IPS DF 19.7 (cell line): ENCODE measurements at regions not wholly inside any gene's neighbourhood (a gene's known extent, or its start where the extent isn't known, plus 50 kb on each side); places are given as distances from the start of the nearest gene placed in this dataset.

Experiments used
- DNase-seq: peaks from one replicate; pipeline ENCODE4 v3.0.0-alpha.2; 2013; ENCODE audit warnings: low read depth, low spot score

DNA sequence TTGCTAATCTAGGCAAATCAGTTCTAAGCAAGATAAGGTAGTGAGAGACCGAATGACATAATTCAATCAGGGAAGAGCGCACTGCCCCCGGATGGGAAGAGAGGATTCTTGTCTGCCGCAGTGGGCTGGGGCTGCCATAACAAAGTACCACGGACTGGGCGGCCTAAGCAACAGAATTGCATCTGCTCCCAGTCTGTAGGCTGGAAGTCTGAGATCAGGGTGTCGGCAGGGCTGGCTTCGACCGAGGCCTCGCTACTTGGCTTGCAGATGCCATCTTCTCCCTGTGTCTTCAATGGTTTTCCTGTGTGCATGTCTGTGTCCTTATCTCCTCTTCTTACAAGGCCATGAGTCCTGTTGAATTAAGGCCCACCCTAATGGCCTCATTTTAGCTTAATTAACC, 59.7 kb upstream of the TMEM72 start:
- no peak for DNase-seq

DNA sequence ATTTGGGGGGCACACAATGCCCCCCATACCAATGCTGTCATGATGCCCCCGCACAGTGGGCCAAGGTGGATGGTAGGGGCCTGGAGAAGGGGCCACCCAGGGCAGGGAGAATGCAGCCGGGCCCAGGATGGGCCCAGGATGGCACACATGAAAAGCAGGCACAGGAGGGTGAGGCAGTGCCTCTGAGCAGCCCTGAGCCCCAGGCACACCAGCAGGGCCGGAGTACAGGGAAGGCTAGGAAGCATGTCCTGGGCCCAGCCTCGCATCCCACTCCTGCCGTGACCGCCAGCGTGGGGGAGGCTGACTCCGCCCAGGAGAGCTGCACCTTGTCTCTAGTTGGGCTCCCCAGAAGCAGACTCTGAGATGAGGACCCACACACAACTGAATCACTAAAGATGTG, 59.3 kb upstream of the TMEM72 start:
- DNase-seq, result no peak

DNA sequence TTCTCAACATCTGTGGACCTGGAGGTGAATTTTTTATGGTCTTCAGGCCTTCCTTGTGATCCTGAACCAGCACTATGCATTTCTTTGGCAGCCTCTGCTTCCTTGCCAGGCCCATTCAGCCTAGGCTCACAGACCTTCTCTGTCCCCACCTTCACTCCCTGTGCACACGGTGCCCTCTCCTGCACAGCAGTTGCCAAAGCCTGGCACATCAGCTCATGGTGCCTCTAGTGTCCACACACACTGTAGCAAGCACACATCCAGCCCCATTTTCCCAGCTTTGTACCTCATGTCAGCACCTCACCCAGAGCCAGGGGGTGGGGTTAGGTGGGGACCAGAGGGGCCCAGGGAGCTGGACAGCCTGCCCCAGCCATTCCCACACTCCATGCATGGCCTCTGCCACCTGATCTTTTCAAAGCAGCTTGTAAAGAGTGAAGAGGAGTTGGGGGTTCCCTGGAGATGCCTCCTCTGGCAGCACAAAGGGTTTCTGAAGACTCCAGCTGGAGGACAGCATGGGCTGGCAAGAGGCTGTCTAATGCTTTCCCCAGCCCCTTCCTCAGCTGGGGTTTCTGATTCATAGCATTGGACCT, 57.9 kb upstream of the TMEM72 start:
- DNase-seq, result no peak

DNA sequence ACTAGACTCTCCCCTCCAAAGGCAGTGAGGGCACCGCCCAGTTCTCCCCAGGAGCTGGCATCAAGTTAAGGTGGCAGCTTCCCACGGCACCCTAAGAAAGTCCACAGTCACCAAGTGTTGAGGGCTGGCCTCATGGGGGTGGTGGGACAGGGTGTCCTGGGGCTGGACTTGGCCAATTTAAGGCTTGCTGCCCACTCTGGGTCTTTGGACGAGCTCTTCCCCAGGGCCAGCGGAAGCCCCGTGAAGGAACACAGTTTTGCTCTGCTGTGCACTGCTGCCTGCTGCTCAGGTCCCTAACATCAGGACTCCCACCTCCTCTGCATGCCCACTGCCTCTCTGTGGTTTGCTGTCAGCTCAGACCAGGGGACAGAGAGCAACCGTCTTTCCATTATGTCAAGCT, 57.3 kb upstream of the TMEM72 start:
- DNase-seq, result no peak

DNA sequence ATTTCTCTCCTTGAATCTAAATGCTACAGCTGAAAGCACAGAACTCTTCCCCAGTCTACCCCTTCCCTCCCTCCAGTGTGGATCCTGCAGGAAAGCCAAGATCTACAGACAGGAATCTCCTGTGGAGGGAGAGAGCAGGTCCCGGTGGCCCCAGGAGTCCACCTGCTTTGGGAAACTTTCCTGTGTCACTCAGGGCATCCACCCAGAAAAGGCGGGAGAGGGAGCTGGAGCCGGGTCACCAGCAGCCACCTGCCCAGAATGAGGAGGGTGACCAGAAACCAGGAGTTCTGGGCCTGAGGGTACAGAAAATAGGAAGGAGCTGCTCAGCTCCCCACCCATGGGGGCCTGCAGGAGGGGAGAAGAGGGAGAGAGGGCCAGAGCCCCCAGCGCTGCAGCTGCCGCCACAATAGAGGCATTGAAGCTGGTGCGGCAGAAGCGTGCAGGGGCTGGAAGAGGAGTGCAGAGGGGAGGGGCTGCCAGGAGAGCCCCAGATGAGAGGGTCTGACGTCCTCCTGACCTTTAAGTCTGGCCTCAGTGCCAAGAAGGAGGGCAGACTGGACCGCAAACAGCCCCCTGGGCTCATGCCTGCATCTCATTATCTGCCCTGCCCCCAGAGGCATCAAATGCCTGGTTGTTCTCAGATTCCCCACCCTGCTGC, 56.3 kb upstream of the TMEM72 start:
- DNase-seq, result no peak

DNA sequence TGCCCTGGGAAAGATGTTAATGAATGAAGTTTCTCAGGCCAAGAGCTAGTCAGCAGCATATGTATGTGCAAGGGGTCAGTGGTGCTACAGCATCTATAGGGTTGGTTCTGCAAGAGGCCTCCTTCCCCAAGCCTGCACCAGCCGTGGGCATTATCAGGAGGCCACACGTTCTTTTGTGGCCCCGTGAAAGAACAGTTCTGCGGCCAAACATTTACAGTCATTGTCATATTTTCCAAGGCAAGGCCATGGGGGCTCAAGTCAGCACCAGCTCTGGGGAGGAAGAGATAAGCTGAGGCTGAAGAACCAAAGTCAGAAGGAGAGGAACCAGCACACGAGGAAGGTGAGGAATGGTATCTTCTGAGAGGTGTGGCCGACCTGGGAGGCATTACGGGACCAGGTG, 54.4 kb upstream of the TMEM72 start:
- DNase-seq, result no peak

DNA sequence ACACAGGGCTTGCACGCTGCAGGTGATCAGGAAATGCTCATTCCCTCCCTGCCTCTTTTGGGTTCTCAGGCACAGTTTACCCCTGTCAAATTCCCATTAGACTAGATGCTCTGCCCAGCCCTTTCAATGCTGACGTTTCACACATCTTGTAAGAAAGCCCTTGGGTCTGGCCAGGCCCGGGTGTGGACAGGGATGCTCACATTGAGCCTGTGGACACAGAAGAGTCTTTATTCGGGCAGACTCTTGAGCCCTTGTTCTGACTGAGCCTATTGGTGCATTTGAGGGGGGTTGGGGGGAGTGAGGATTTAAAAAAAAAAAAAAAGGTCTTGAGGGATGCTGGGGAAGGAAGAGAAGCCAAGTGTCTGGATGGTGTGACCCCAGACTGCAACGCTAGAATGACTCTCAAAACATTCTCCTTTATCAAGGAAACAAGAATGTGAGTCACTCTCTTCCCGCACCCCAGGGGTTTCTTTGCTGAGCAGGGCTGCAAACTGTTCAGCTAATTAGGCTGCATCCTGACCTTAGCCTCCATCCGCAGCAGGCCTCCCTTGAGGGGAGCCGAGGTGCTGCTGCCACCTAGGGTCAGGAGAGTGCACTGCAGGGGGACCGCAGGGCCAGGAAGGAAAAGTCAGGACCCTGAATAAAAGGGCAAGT, 53.6 kb upstream of the TMEM72 start:
- peak; percentile 94 for DNase-seq

DNA sequence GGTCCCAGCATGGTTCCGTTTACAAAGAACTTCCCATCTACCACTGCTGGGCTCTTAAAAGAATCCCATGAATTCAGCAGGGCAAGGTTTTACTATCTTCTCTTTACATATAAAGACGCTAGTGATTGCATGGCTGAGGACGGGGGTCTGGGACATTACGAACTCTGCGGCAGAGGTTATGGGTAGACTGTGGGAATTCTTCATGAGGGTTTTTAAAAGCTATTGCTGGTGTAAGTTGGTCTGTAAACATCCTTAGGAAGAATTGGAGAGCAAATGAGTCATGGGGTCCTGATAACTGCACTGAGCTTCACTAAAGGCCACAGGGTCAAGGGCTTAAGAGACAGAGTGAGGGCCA, 53.1 kb upstream of the TMEM72 start:
- DNase-seq, result no peak

DNA sequence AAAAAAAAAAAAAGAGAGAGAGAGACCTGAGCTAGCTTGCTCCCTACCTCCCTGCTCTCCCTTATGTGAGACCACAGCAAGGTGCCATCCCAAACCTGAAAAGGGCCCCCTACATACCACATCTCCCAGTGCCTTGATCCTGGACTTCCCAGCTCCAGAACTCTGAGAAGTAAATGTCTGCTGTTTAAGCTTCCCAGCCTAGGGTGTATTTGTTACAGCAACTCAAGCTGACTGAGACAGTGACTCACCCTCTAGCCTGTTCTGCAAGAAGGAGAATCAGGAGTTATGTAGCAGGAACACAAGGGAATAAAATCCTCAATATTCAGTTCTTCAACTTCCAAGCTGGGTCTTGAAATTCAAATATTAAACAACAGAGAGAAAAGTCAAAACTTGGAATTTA, 52.1 kb upstream of the TMEM72 start:
- DNase-seq, result no peak

DNA sequence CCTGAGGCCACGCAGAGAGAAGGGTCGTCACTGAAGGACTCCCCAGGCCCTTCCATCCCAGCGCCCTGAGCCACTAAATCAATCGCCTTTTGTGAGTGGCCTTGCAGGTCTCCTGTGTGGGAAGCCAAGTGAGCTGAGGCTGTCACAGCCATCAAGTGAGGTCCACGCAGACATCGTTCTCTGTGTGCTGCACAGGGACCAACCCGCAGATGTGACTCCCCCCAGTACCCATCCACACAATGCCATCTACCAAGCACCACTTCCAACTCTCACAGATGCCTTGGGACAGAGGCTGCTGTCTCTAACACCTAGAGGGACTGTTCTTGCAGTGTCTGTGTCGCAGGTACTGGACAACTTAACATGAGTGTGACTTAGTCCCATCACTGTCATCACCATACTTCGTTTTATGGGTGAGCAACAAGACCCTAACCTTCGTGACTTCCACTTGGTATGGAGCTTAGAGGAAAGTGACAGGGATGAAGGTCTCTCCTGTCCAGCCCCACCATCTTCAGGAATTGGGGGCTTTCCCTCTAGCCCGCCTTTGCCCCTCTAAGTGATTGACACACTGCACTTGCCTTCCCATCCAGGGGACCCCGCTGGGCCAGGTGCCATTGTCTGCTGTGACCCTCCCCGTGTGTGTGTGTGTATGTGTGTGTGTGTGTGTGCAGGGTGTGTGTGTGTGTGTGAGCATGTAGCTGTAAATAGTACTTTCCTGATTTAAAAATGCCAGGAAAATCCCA, 51.4 kb upstream of the TMEM72 start:
- DNase-seq, result no peak

DNA sequence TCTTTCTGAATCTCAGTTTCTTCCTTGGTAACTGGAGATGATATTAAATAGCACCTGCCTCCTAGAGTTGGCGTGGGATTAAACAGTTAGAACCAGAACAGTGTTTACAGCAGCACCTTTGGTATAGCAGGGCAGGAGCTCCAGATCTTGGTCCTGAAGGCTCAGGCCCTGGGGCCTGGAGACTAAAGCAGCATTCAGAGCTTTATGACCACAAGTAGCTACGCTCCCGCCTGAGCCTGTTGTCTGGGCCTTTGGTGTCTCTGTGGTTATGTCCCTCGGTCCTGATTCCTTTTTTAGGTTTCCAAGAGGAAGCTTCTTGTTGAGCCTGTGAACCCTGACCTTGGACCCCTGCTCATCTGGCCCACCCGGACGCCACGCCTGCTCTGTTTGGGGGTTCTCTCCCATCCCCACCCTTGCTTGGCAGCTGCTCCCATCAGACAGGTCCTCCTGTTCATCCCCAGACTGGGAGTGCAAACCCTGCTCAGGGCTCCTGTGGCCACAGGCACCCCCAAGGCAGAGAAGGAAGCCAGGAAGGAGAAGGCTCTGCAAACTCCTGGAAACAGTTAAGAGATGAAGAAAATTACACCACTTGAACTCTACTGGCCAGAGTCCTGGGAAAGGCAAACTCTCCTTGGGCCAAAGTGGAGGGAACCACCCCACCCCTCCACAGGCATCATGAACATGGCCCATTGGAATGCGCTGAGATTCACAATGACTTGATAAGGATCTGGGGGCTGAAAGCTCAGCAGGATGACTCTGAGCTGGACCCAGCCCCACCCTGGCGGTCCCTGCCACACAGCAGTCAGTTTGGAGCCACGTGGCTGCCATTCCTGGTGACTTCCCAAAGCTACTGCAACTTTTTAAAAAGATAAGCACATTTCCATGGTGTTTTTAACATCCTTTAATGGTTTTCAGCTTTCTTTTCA, 50.1 kb upstream of the TMEM72 start:
- DNase-seq, result no peak
